Endothelial cell of umbilical vein (primary cell): ENCODE measurements at regions not wholly inside any gene's neighbourhood (a gene's known extent, or its start where the extent isn't known, plus 50 kb on each side); places are given as distances from the start of the nearest gene placed in this dataset.

ENCODE experiments used
- BruUV-seq: library from RNA; stranded (reverse); fragments of 400-500 nt; replicated peaks from 2 replicates; lab custom pipeline; 2021; lab: Mats Ljungman, UMichigan
- CTCF ChIA-PET: fragments of 300-600, 350-600 bp; sonication (Branson Sonifier 250); formaldehyde crosslinking; loops from one replicate; lab custom pipeline; 2021; ENCODE audit warnings: antibody characterized with exemption, inconsistent platforms; lab: Charles Lee
- POLR2A ChIA-PET: fragments of 300-600, 350-600 bp; sonication (Branson Sonifier 250); formaldehyde crosslinking; loops from one replicate; lab custom pipeline; 2021; ENCODE audit warnings: antibody characterized with exemption, inconsistent platforms; lab: Charles Lee
- DNase-seq: peaks from one replicate; pipeline ENCODE4 v3.0.0-alpha.2; 2011; ENCODE audit warnings: low read depth, low spot score
- FAIRE-seq: peaks from 2 replicates; lab custom pipeline; 2011; peaks lifted over from hg19 to GRCh38; lab: Jason Lieb, UNC
- H2AFZ ChIP-seq: 2 replicates; pipeline ENCODE4 v1.6.0; 2012; ENCODE audit warnings: low read depth, low read length, control low read depth, inconsistent platforms
- H3K27ac ChIP-seq: 2 replicates; pipeline ENCODE4 v1.5.1; 2011; ENCODE audit warnings: low read depth, mild to moderate bottlenecking, control low read depth, low read length, moderate library complexity; ENCODE audit not compliant: insufficient read depth
- H3K27me3 ChIP-seq, 2 experiments: 2 replicates each; pipeline versions ENCODE4 v1.6.0 to v1.6.1; 2011; ENCODE audit warnings: low read length in 2 of 2, mixed read lengths in 1 of 2; ENCODE audit not compliant: control insufficient read depth in 2 of 2, insufficient read depth in 2 of 2
- H3K36me3 ChIP-seq, 2 experiments: 2 replicates in 1 of 2; 3 replicates in 1 of 2; pipeline ENCODE4 v1.5.1; 2011; ENCODE audit warnings: low read length in 2 of 2, mild to moderate bottlenecking in 1 of 2, moderate library complexity in 1 of 2; ENCODE audit not compliant: control insufficient read depth in 2 of 2, insufficient read depth in 2 of 2; ENCODE audit errors: extremely low read depth in 1 of 2
- H3K4me1 ChIP-seq: 3 replicates; pipeline ENCODE4 v1.5.1; 2011; ENCODE audit warnings: mild to moderate bottlenecking, low read length; ENCODE audit not compliant: control insufficient read depth, insufficient read depth; ENCODE audit errors: extremely low read depth
- H3K4me2 ChIP-seq: 2 replicates; pipeline ENCODE4 v1.6.1; 2011; ENCODE audit warnings: low read length, control low read depth, mixed read lengths; ENCODE audit not compliant: insufficient read depth
- H3K4me3 ChIP-seq, 3 experiments: fragments of 200-600 bp in 1 of 3; sonication (generic), shearing (Covaris generic) in 1 of 3; replicated peaks in 1 of 3; 2 replicates each; pipeline ENCODE4 v1.5.1; 2011 to 2016; ENCODE audit warnings: control low read depth in 3 of 3, low read length in 3 of 3, mild to moderate bottlenecking in 2 of 3, inconsistent platforms in 1 of 3, low read depth in 1 of 3, moderate library complexity in 1 of 3; ENCODE audit not compliant: insufficient read depth in 1 of 3
- H3K79me2 ChIP-seq: 2 replicates; pipeline ENCODE4 v1.6.0; 2012; ENCODE audit warnings: low read length, inconsistent platforms; ENCODE audit not compliant: control insufficient read depth, insufficient read depth
- H3K9ac ChIP-seq: replicated peaks from 2 replicates; pipeline ENCODE3; 2011; ENCODE audit warnings: low read length, control low read depth; ENCODE audit not compliant: insufficient read depth; ENCODE audit errors: extremely low read depth
- H3K9me1 ChIP-seq: replicated peaks from 3 replicates; pipeline ENCODE4 v1.6.0; 2011; ENCODE audit warnings: mild to moderate bottlenecking, low read length; ENCODE audit not compliant: control insufficient read depth, insufficient read depth; ENCODE audit errors: extremely low read depth
- H3K9me3 ChIP-seq: replicated peaks from 2 replicates; pipeline ENCODE4 v1.5.1; 2012; ENCODE audit warnings: low read length, inconsistent platforms; ENCODE audit not compliant: control insufficient read depth, insufficient read depth
- H4K20me1 ChIP-seq: replicated peaks from 2 replicates; pipeline ENCODE3; 2011; ENCODE audit warnings: mild to moderate bottlenecking, low read length; ENCODE audit not compliant: control insufficient read depth, insufficient read depth; ENCODE audit errors: extremely low read depth
- EZH2 ChIP-seq: IDR thresholded peaks from 2 replicates; pipeline ENCODE4 v1.6.1; 2012; ENCODE audit warnings: borderline replicate concordance, low read depth, mild to moderate bottlenecking, moderate library complexity, low read length, inconsistent platforms; ENCODE audit not compliant: severe bottlenecking
- FOS ChIP-seq: IDR thresholded peaks from 2 replicates; pipeline ENCODE4 v1.6.1; 2011; ENCODE audit warnings: mild to moderate bottlenecking, low read length, moderate library complexity, borderline replicate concordance; ENCODE audit not compliant: insufficient read depth
- GATA2 ChIP-seq: IDR thresholded peaks from 2 replicates; pipeline ENCODE4 v1.7.0; 2011; ENCODE audit warnings: low read depth, mild to moderate bottlenecking, moderate library complexity, mixed read lengths, low read length; ENCODE audit not compliant: insufficient read length, insufficient read depth
- JUN ChIP-seq: IDR thresholded peaks from 2 replicates; pipeline ENCODE4 v1.6.1; 2011; ENCODE audit warnings: borderline replicate concordance, low read depth; ENCODE audit not compliant: insufficient read length, insufficient read depth
- MYC ChIP-seq: IDR thresholded peaks from one replicate; pipeline ENCODE4 v1.6.1; 2011; ENCODE audit warnings: mild to moderate bottlenecking, low read depth, low read length
- POLR2A ChIP-seq: IDR thresholded peaks from 2 replicates; pipeline ENCODE4 v1.6.1; 2012; ENCODE audit warnings: low read depth, mild to moderate bottlenecking, control low read depth, low read length
- POLR2AphosphoS5 ChIP-seq: IDR thresholded peaks from 2 replicates; pipeline ENCODE4 v1.6.1; 2012; ENCODE audit warnings: low read depth, mild to moderate bottlenecking, control low read depth, low read length, moderate library complexity; ENCODE audit not compliant: insufficient read depth
- dilution Hi-C: fragments of 300-500 bp; cut with MboI; formaldehyde crosslinking; loops from one replicate; pipeline ENCODE4 v1.15.0; 2019; ENCODE audit warnings: low sequenced_read_pairs; ENCODE audit not compliant: extremely low pct_ligation_motif_present
- intact Hi-C: fragments of 100-400 bp; cut with micrococcal nuclease; formaldehyde crosslinking; loops from one replicate; pipeline ENCODE4 v1.10.0; 2022
- TF ChIP-seq, protein P1 (sequence below): IDR thresholded peaks from 2 replicates; pipeline ENCODE4 v1.6.1; 2011; ENCODE audit not compliant: insufficient read depth, insufficient read length
- TF ChIP-seq, protein P2 (sequence below), 2 donors: IDR thresholded peaks; 1 replicate in 1 of 2; 2 replicates in 1 of 2; pipeline ENCODE4 v1.5.1; 2011; ENCODE audit warnings: low read length in 2 of 2, mild to moderate bottlenecking in 2 of 2, moderate library complexity in 2 of 2, control low read depth in 1 of 2, inconsistent platforms in 1 of 2, low read depth in 1 of 2; ENCODE audit not compliant: insufficient read depth in 1 of 2; ENCODE audit errors: extremely low read depth in 1 of 2

DNA sequence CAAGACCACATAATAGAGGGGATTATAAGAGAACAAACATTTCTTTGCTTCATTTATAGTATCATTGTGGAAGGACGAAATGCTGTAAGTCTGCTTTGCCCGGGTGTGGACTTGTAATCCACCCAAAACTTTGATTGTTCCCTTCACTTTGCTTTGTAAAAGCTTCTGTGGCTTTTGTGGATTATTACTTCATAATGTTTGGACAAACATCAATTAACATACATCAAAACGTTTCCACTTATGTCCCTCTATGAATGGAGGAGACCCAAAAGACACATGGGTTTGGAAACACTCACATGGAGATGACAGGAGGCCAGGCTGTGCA, 415.4 kb downstream of the SPRY1 start:
- ChIA-PET CTCF (interaction anchor here (1.3 kb wide), 1 partner anchor 39 kb away, joined by 3 read pairs; no protein-coding TSS in a partner anchor), POLR2A (no interaction called here)
- no peaks in the 10 kb centered on the region for H3K9me1 ChIP-seq
- no peaks in the 10 kb centered on the region for H3K27me3 ChIP-seq
- dilution Hi-C loops (no loop called here), intact Hi-C loops (no loop called here)
- H3K9ac ChIP-seq, result no peak overlapping the region
- TF ChIP-seq, protein P1, sequence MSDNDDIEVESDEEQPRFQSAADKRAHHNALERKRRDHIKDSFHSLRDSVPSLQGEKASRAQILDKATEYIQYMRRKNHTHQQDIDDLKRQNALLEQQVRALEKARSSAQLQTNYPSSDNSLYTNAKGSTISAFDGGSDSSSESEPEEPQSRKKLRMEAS, result no peak
- TF ChIP-seq MYC, result no peak
- TF ChIP-seq EZH2, result no peak
- no peak for TF ChIP-seq POLR2A
- no peak for TF ChIP-seq POLR2AphosphoS5
- TF ChIP-seq GATA2, result no peak
- no peak for TF ChIP-seq FOS
- TF ChIP-seq JUN, result no peak
- TF ChIP-seq, protein P2, sequence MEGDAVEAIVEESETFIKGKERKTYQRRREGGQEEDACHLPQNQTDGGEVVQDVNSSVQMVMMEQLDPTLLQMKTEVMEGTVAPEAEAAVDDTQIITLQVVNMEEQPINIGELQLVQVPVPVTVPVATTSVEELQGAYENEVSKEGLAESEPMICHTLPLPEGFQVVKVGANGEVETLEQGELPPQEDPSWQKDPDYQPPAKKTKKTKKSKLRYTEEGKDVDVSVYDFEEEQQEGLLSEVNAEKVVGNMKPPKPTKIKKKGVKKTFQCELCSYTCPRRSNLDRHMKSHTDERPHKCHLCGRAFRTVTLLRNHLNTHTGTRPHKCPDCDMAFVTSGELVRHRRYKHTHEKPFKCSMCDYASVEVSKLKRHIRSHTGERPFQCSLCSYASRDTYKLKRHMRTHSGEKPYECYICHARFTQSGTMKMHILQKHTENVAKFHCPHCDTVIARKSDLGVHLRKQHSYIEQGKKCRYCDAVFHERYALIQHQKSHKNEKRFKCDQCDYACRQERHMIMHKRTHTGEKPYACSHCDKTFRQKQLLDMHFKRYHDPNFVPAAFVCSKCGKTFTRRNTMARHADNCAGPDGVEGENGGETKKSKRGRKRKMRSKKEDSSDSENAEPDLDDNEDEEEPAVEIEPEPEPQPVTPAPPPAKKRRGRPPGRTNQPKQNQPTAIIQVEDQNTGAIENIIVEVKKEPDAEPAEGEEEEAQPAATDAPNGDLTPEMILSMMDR (IDR thresholded peaks at IDR 0.05; ENCODE audit: extremely low read depth in 1 of 2, insufficient read depth in 1 of 2, low read depth in 1 of 2, low read length in 2 of 2), result no peak
- H3K27ac ChIP-seq, result no peak overlapping the region
- no peaks in the 10 kb centered on the region for H3K79me2 ChIP-seq
- H4K20me1 ChIP-seq, result no peaks in the 10 kb centered on the region
- no peak overlapping the region for H3K4me2 ChIP-seq
- no peak overlapping the region for H3K4me3 ChIP-seq
- no peak for DNase-seq
- H3K4me1 ChIP-seq, result no peaks in the 10 kb centered on the region
- no TSS peak for BruUV-seq
- H3K9me3 ChIP-seq, result no peaks in the 10 kb centered on the region
- FAIRE-seq, result no peak
- H2AFZ ChIP-seq, result no peak overlapping the region
- H3K36me3 ChIP-seq, result no peaks in the 10 kb centered on the region
